AG20443 (cell line): ENCODE measurements at regions not wholly inside any gene's neighbourhood (a gene's known extent, or its start where the extent isn't known, plus 50 kb on each side); places are given as distances from the start of the nearest gene placed in this dataset.
A peak's percentile ranks its signal among the peaks of the same experiment; 100 is the strongest.
"Not testable (repeated sequence)": the region's sequence is repeated elsewhere in the genome, so short reads cannot be mapped to it uniquely, and the experiment has no call there.

Source experiments
- DNase-seq: peaks from one replicate; pipeline ENCODE4 v3.0.0; 2012; ENCODE audit warnings: low spot score, mixed read lengths

DNA sequence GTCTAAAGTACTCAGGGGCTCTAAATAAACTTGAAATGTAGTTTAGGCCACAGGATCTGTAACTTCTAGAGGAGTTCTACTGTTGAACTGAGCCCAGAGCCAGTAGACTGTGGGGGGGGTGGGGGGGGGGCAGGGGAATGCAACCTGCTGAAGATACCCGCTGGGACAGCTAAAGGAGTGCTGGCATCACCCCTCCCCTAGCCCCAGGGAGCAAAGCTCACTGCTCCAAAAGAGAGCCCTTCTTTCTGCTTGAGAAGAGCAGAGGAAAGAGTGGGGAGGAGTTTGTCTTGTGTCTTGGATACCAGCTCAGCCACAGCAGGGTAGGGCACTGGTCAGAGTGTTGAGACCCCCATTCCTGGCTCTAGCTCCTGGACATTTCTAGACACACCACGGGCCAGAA is 414.0 kb upstream of the KLHL29 start:
- no peak for DNase-seq

DNA sequence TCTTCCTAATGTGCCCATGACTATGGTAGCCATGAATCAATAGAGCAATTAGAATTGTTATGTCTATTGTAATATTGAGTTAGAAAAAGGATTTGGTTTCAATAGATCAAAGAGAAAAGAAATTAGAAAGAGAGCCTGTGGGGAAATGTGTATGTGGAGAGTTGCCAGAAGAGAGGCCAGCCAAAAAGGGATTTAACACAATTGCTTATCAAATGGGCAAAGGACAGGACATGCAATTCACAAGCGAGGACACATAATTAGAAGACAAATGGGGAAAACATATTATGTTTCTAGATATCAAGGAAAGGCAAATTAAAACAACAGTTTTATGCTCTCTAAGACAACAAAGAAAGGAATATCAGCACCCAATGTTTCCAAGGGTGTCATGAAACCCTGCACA is 403.2 kb upstream of the KLHL29 start:
- no peak for DNase-seq

DNA sequence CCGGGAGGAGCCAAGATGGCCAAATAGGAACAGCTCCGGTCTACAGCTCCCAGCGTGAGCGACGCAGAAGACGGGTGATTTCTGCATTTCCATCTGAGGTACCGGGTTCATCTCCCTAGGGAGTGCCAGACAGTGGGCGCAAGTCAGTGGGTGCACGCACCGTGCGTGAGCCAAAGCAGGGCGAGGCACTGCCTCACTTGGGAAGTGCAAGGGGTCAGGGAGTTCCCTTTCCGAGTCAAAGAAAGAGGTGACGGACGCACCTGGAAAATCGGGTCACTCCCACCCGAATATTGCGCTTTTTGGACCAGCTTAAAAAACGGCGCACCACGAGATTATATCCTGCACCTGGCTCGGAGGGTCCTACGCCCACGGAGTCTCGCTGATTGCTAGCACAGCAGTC is 400.8 kb upstream of the KLHL29 start:
- not testable (repeated sequence) for DNase-seq

DNA sequence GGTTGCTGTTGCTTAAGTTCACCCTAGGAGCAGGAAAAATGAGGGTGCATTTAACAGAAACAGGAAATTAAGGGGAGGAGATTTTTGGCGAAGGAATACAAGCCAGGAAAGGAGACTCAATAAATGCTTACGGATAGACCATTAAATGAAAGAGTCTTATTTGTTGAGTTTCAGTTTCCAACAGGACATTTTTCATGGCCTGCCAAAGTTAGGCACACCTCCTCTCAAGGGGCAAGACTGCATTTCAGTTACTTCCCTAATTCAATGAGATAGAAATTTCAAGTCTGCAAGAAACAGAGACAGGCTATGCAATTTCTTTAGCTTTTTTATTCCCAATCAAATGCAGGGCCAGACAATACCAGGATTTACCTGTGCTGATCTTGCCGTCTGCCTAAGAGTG is 394.7 kb upstream of the KLHL29 start:
- DNase-seq, result no peak

DNA sequence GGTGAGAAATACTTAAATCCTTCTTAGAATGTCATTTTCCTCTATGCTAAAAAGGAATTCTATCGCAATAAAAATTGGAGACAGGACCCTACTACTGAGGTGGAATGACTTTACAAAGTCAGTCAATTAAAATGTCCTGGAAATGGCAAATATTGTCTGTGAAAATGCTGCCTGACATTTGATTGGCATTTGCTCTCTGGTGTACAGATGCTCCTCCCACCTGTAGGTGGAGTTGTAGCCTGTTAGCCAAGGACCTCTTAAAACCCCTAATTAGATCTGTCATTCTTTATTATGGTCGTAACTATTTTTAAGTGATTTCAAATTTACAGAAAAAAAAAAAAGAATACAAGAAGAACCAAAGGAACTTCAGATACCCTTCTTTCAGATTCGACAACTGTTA is 393.1 kb upstream of the KLHL29 start:
- no peak for DNase-seq

DNA sequence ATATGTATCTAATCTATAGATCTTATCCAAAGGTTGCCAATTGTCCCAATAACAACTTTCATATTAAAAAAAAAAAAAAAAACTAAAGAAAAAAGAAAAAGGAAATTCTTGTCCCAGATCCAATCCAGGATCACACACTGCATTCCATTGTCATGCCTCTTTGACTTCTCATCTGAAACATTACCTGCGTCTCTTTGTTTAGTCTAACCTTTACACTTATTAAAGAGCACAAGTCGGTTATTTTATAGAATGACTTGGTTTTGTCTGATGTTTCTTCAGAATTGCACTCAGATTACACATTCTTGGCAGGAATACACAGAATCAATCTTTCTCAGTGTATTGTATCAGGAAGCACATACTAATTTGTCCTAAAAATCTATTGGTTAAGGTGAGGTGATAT is 392.5 kb upstream of the KLHL29 start:
- no peak for DNase-seq

DNA sequence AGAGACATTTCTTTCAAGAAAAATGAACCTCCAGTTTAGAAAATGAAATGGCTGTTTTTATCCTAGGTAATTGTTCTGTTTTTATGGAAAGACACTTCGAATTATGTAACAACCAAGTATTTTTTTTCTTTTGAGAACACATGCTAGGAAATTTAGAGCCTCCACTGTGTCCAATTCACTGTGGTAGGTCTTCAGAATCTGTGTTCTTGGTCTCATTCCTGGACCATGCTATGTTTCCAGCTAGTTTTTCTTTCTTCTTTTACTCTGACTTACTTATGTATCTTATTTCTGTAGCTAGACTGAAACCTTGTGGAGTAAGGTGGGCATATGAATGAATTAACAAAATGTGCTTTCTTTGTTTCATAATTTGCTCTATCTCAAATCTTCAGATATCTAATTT is 391.7 kb upstream of the KLHL29 start:
- DNase-seq, result no peak

DNA sequence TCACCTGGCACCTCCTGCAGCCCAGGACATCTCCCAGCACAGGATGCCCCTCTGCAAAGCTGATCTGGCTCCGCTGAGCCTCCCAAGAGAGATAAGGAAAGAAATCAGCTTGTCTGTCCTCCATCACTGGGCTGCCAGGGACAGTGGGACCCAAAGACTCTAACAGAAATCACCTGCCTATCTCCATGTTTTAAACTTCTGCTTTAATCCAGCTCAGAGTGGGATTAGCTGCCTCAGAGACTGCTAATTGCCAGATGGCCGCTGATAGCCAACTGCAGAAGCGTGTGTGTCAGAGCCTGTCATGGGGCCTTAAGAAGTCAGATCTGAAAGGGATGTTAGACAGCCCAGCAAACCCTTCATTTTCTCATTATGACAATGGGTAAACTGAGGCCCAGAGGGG is 389.4 kb upstream of the KLHL29 start:
- no peak for DNase-seq

DNA sequence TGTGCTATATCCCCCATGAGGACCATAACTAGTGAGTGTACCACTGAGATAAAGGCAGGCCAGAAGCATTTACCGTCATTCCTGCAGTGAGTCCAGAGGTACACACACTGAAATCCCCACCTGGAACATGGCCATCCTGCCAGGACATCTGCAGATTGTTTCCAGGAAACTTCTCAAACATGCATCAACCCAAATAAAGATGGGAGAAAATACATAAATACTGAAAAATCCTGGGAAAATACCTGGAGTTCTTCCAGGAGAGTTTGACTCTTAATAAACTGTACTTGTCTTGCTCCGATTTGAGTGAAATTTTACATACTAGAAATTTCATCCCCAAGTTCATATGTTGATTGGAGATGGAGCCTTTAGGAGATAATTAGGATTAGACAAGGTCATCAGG is 388.1 kb upstream of the KLHL29 start:
- no peak for DNase-seq

DNA sequence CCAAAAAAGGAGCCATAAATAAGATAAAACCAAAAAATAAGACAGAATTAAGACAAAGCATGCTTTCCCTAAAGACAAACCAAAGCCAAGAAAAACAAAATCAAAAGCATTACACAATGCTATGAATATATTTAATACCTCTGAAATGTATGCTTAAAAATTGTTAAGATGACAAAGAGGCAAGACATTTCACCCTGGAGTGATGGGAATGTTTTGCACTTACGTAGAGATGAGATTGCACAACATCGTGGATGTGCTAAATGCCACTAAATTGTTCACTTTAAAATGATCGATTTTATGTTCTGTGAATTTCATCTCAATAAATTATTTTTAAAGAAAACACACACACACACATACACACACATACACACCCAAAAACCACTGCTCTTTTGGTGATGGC is 386.6 kb upstream of the KLHL29 start:
- no peak for DNase-seq

DNA sequence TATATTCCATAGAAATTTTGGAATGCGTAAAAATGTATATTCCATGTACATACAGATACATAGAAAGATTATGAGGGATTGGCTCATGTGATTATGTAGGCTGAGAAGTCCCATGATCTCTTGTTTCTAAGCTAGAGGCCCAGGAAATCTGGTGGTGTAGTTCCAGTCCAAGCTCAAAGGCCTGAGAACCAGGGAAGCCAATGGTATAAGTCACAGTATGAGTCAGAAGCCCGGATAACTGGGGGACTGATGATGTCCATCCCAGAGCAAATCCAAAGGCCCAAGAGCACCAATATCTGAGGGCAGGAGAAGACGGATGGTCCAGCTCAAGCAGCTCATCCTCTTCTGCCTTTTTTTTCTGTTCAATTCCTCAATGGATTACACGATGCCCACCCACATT is 385.0 kb upstream of the KLHL29 start:
- DNase-seq, result peak; percentile 25

DNA sequence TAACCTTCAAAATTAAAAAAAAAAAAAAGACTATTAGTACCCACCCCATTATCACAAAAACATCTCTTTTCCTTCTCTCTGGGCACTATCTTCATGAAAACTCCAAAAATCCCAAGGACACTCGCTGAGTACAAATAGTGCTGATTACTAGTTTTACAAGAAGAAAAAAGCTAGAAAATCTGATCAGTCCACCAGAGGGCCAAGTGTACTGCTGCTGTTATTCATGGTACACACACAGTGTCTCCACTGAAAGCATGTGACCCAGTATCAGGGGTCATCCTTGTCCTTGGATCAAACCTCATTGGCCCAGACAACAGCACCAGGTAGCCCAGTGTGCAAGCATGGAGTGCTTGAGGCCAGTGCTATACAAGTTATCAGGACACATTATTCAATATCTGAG is 382.7 kb upstream of the KLHL29 start:
- DNase-seq, result no peak

DNA sequence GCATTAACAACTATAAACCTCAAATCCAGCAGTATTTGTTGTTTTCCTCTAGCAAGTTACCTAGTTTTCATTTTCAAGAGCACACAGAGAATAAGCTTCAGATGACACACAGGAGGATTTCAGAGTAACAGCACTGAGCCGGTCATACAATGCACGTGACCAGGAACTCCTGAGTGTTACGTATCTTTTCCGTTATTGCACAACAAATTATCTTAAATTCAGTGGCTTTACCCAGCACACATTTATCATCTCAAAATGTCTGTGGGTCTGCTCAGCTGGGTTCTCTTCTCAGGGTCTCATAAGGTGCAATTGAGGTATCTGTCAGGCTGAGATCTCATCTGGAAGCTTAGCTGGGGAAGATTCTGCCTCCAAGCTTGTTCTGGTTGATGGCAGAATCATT is 379.5 kb upstream of the KLHL29 start:
- DNase-seq, result no peak

DNA sequence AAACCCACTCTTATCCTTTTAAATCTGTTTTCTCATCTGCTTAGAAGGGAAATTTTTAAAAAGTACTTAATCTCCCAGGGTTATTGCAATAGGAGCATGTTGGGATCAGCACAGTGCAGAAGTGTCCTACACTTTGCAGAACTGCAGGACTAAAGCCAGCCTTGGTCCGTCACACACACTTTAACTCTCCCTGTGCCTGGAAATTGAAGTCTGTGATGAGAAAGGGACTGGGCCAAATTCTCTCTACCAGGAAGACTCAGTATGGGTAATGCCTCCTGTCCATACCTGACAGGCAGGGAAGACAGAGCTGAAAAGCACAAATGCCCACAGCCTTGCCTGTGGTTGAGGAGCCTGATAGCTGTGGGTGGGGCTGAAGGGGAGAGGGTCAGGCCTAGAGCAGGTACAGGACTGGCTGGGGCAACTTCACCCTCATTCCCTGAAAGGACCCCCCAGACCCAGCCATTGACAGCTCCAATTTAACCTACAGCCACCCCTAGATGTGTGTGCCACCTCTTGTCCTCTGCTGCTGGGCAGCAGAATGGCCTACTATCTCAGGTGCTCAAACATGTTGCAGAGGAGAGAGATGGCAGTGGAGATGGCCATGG is 377.2 kb upstream of the KLHL29 start:
- DNase-seq, result no peak

DNA sequence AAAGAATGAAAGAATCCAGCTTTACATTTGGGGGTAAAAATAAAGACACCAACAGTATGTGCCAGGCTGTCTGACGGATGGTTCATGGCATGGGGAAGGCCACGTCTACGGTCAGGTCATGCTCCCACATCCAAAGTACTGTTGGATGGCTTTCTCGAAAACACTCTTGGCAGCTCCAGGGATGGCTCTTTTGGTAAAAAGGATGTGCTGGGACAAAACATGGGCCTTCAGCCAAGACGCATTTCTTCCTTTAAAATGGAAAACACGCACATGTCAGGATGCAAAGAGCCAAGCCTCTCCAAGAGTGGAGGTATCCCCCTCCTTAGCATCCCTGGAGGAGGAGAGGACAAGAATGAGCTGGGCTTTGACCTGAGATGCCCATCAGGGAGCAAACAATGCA is 376.5 kb upstream of the KLHL29 start:
- DNase-seq, result no peak

DNA sequence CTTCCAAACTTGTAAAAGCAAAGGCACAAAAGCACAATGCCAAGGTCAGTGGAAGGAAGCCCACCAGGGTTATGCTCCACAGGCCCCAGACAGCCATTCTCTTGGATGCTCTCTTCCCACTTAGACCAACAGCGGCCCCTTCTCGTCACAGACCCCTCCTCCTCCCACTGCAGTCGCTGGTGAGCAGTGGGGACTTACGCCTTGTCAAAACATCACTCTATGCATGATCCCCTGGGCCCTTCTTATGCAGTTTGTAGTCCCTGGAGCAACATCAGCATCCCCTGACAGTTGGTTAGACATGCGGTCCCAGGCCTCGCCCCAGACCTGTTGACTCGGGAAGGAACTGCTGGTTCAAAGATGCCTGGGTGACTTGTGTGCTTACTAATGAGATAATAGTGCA is 376.0 kb upstream of the KLHL29 start:
- no peak for DNase-seq

DNA sequence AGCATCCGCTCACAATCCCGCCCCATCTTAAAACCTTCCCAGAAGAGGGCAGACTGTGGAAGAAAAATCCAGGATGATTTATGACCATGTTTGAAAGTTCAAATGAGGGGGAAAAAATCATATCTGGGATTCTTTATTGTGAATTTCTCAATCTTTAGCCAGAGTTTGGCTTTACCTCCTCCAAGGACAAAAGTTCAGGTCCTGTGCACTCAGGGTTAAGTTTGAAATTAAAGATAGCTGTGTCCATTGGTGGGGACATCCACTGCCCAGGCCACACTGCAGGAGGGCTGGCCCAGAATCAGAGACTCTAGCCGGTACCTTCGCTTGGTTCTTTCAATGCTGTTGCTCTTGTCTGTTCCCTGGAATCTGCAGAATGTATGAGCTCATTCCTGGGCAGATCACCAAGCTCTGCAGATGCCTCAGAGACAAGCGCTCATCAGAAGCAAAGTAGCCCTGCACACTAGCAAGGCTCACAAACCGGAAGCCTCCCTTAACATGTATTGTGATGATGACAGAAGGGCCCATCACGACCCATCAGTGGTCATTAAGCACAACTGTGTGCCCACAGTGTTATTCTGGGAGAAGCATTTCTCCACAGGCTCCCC is 375.3 kb upstream of the KLHL29 start:
- peak; percentile 80 for DNase-seq

DNA sequence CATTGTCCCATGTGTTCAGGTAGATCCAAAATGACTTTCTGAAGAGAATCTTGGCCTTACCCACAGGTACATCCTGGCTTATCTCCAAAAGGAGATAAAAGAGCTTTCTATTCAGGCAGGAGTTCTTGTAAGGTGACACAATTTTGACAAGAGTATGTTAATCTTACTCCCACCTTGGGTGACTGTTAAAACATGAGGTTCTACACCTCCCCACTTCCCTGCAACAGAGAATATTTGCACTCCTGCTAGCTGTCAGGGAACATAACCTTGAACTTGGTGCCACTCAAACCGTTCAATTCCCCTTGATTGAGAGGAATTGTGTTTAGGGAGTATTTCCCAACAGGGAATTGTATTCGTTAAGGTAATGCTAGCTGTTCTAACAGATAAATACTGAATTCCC is 372.5 kb upstream of the KLHL29 start:
- DNase-seq, result no peak

DNA sequence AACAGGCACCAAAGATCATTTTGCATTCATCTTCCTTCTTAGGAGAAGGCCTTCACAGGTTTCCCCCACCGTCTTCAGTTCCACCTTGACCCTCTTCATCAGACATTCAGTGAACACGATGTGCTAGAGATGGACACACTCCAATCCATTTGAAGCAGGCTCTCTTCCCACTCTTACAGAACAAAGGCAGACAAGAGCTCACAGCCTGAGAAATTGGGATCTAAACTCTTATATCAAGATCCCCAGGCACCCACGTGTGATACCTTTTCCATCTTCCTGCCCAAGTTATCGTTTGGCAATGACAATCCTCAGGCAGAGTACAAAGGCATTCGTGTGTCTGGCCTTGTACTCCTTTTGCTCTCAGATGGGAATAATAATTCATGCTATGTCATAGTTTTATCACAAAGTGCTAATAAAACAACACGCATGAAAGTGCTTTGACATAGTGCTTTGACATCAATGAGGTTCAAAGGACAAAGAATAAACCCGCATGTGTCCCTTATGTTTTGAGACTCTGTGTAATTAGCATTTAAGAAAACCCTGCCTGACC is 369.3 kb upstream of the KLHL29 start:
- DNase-seq, result no peak

DNA sequence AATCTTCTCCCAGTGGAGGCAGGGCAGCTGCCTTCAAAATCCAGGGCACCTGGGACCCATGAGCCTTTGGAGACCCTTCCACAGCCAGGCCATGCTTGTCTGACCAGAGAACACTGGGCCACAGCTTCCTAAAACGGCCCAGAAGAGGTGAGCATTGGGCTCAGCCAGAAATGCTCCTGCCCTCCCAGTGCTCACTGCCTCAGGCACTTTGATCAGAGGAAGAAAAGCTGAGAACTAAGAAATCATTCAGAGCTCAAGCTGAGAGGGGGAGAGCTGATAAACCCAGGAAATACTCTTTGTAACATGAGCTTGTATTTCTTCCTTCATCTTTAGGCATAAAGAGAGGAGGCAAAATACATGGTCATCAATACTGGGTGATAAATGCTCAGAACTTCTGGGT is 365.5 kb upstream of the KLHL29 start:
- no peak for DNase-seq

DNA sequence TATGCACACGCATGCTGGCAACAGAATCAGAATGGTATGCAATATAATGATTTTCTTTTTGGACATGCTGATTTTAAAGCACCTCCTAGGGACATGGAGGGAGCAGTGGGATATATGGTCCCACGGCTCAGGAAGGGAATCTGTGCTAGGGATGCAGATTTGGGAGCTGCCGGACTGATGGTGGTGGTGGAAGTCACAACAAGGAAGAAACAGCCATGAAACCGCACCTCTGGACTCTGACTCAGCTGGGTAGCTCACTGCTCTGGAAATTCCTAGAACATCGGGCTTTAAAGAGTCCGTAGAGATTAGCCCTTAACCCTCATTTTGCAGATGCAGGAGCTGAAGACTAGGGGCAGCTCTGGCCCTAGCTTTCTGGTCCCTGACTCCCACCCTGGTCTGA is 364.3 kb upstream of the KLHL29 start:
- DNase-seq, result no peak

DNA sequence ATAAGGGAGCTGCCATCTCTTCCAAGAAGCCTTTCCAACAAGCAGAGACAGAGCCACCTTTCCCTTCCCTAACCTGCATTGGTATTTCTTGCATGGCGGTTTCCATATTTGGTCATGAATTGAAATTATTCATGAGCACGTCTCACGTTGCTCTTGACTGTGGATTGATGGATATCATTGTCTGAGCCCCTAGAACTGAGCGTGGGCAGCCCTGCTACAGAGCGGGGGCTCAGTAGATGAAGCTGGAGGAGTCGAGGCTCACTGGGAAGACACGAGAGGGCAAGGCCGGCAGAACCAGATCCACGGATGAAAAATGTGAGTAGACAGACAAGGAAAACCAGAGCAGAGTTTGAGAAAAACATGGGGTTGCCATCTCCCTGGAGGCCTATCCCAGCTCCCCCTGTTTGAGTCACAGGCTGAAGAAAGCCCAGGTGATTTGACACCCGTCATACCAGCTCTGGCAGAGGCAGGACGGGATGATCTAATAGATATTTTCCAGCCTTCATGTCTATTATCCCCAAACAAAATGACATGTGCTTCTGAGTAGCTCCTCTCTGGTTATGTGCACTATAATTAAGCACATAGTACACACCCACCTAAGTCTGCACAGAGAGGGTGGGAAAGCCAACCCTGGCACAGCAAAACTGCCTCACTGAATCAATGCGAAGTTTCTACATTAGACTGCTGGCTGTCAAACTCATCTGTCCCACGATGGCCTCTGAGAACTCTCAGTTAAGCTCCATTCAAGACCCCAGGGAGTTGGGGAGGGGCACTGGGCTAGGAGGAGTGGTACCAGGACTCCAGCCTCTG is 363.5 kb upstream of the KLHL29 start:
- no peak for DNase-seq

DNA sequence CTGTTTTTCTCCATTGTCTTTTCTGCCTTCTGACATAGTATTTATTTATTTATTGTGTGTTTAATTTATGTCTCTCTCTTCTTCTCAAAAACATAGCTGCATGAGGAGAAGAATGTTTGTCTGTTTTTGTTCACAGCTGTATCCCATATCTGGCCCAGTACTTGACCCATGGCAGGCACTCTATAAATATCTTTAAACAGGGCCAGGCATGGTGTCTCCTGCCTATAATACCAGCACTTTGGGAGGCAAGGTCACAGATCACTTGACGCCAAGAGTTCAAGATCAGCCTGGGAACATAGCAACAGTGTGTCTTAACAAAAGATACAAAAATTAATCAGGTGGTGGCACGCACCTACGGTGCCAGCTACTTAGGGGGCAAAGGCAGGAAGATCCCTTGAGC is 361.3 kb upstream of the KLHL29 start:
- DNase-seq, result no peak
